ENCODE measurements at regions not wholly inside any gene's neighbourhood (a gene's known extent, or its start where the extent isn't known, plus 50 kb on each side); places are given as distances from the start of the nearest gene placed in this dataset.

DNA sequence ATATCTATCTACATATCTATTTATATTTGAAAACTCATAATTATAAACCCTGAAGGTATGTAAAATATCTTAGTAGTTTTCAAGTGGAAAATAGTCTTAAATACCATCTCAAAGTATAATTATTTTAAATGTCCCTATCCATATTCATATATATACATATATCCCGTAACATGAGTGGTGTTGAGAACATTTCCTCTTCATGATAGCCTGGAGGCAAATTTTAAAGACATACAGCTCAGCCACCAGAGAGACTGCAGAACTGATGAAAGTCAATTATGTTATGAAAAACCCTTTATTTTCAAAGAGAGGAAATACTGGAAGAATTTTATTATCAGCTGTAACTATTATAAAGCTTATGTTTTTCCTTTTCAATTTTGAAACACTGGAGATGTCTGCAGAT lies 1806.7 kb upstream of the PCDH7 start:
- no peak for DNase-seq

DNA sequence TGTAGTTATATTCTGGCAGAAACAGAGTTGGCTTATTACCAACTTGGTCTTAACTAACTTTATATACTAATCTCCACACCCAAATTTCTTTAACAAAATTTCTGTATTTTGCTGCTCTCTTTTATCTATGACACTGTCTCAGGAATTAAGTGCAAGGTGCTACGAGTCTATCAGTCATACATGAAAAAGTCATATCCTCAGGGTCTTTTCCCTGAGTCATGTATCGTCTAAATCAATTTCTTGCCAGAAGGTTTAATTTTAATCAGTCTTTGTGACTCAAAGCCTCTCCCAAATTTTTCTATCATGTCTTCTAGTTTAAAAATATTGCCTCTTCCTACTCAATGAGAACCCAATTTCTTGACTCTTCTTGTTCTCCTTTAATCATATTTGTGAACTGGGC lies 1803.6 kb upstream of the PCDH7 start:
- DNase-seq, result no peak

DNA sequence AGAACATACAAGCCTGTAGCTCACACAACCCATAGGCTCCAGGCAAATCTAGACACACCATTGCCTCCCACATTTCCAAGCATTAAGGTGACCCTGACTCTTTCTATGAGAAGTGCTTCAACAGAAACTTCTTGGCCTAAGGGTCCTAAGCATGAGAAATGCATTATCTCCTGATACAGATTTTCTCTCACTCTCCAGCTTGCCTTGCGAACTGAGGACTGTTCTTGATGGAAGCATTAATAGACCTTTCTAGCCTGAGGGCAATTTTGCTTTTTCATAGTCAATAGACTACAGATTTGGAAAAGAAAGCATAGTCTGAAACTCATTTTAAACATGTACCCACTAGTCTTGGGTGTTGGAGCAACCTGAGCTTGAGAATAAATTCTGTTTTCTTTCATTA lies 1801.3 kb upstream of the PCDH7 start:
- no peak for DNase-seq

DNA sequence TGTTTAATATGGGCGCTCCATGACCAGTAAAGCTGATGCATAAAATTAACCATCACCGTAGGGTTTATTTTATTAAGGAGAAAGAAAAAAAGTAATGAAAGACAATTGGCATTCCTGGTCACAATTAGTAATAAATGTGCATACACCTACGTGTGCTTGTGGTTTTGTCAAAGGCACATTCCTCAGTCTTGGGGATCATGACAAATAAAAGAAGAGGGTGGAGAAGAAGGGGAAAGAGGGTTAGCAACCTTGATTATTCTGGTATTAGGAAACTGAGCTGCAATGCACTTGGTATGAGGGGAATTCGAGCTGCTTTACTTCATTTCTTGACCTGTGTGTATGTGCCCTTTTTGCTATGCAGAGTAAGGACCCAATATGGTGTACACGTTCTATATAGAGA lies 1798.3 kb upstream of the PCDH7 start:
- no peak for DNase-seq

DNA sequence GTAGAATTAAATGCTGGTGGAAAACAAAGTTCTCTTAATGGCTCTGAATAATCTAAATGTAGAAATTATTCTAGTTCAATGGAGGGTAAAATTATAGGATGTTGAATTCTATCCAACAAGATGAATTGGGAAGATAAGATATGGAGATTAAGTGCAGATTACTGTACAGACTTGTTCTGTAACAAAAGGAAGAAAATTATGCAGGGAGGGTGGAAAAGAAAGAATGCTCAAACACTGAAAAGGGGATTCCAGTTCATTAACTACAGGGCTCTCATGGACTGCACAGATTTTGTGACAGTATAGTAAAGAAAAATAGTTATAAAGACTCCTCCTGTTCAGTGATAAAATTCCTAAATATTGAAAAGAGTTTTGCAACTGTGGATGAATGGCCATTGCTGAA lies 1794.0 kb upstream of the PCDH7 start:
- DNase-seq, result no peak

DNA sequence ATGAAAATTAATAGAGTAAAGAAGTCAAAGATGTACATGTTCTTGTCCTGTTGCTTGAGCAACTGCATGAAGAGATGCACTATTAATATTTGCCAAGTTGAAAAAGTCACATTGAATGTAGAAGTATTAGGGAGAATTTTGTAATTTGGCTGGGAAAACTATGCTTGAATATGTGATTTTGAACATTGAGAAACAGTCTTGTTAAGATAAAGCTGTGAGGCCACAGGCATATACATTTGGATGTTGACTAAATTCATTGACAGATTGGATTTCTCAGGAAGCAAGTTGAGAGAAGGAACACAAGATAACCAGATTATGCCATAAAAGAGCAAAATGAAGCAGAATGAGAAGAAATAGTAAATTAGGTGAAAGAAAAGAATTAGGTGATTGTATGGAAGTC lies 1777.5 kb upstream of the PCDH7 start:
- DNase-seq, result no peak

DNA sequence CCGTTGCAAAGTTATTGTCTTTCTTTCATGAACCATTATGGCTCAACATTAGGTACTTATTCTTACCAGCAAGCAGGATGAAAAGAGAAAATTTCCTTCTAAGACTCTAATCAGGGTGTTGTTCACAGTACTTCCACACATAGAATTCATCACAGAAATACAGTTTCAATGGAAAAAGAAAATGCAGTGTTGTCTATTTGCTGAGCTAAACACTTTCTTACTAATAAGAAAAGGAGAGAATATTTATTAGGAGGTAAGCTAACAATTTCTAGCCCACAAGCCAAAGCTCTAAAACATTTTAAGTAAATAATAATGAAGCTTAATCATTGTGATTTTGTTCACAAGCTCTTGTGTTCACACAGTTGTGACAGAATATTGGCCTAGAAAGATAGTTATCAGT lies 1772.8 kb upstream of the PCDH7 start:
- DNase-seq, result no peak

DNA sequence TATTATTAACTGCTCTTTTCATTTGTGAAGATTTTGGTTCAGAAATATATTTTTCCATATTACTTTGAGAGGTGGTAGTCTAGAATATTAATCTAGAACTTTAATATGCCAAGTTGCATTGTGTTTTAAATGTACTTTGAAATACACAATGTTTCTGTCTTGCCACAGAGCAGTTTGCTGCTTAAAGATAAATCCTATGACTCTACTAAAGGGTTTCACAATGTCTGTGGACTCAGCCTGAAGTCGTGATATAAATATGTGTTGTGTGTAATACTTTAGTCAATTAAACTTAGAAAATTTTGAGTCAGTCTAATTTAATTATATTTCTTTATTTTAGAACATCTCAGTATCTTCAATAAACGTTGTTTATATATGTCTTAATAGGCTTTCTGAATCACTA lies 1771.7 kb upstream of the PCDH7 start:
- DNase-seq, result no peak

DNA sequence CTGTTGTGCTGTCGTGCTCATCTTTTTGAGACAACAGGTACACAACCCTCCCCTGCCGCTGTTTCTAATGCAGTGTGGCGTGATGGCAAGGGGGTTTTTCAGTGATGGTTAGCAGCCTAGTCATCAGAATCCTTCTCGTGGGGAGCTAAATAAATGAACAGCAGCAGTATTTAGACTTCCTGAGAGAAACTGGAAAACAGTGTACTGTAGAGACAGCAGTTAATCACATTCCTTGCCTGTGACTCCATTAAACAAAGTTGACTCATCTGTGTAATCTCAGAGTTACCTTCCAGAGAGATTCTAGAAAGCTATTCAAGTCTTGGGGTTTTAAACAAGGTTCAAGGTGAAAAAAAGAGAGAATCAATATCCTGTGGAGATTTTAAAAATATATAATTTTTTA lies 1753.2 kb upstream of the PCDH7 start:
- DNase-seq, result no peak

DNA sequence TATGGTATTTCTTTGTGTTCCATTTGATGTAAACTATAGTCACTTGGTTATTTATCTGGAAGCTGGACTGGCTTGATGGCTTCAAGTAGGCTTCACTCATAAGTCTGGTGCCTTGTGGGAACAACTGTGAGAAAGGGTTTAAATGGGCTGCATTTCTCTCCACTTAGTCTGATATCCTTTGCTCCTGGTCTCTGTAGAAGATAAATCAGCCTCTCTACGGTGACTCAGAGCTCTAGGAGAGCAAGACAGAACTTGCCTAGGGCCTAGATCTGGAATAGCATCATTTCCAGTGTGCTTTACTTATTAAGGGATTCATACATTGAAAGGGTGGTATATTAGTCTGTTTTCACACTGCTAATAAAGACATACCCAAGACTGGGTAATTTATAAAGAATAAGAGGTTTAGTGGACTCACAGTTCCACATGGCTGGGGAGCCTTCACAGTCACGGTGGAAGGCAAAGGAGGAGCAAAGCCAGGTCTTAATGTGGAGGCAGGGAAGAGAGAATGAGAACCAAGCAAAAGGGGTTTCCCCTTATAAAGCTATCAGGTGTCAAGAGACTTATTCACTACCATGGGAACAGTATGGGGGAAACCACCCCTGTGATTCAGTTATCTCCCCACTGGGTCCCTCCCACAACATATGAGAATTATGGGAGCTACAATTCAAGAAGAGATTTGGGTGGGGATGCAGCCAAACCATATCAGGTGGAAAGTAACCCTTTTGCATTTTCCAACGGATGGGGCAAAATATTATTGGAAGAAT lies 1746.4 kb upstream of the PCDH7 start:
- DNase-seq, result no peak

DNA sequence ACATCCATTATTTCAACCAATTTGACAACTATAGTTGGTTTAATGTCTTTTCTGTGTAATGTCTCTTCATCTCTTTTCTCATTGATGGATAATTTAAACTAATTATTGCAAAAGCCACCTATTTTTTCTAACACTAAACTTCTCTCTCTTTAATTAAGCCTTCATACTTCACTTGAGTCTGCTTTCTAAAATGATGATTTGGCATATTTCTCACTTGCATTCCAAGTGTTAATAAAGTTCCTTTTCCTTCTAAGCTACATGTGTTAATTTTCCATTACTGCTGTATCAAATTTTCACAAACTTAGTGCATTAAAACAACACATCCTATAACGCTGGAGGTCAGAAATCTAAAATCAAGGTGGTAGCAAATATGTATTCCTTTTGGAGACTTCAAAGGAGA lies 1743.8 kb upstream of the PCDH7 start:
- no peak for DNase-seq

DNA sequence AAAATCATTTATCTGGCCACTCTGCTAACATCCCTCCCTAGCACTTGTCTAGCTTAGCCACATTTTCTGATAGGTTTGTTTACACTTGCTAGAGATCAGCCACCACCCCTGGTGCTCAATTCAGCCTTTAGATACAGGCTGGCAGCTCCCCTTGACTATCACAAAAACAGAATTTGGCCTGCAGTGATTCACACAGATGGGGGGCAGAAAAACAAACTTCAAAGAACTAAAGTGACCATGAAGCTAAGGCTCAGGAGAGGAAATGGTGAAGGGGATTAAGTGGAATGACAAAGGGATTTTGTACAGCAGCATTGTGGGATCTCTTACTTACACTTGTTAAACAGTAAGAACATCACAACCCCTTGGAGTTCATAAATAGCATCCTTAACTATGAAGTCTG lies 1718.0 kb upstream of the PCDH7 start:
- no peak for DNase-seq

DNA sequence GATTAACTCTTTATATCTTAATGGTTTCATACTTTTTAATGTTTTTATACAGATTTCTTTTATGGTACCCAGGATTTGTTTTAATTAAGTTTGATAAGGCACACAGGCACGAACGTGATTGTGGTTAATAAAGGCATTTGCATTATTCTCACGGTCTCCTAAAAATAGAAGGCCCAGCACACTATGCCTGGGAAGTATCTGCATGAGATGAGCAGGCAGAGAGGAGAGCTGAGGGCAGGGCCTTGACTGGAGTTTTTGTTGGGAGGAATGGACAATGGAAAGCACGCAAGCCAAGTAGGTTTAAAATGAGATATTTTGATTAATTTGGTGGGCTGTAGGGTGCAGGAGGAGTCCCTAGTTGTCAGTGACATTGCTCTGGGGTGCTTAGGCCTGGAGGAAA lies 1714.3 kb upstream of the PCDH7 start:
- DNase-seq, result no peak

DNA sequence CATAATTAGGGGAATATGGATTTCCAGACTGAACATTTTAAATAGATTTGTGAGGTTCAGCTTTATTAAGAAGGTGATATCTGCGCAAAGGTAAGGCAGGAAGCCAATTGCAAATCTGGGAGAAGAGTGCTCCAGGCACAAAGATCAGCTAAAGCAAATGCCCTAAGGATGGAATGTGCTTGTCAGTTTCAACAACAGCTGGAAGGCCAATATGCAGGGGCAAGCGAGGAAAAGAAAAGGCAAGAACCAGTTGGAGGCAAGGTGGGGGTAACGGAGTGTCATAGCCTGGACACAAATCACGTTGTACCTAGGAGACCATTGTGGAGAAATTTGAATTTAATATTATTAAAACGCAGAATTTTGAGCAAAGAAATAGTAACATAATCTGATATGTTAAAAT lies 1710.3 kb upstream of the PCDH7 start:
- DNase-seq, result no peak

DNA sequence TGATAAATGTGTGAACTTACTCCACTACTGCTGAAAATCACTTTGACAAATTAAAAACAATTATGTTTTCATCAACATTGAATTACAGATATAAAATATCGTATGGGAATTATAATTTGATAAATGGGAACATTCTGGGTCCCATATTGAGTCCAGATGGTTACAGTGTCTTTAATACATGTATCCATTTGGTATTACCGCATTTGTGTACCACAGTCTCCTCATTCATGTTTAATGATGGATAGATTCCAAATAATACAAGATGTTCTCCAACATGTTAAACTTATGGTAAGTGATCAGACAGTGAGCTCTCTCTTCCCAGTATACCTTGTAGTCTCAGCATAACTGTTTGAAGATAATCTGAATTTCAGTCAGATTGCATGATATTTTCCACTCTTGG lies 1706.8 kb upstream of the PCDH7 start:
- no peak for DNase-seq

DNA sequence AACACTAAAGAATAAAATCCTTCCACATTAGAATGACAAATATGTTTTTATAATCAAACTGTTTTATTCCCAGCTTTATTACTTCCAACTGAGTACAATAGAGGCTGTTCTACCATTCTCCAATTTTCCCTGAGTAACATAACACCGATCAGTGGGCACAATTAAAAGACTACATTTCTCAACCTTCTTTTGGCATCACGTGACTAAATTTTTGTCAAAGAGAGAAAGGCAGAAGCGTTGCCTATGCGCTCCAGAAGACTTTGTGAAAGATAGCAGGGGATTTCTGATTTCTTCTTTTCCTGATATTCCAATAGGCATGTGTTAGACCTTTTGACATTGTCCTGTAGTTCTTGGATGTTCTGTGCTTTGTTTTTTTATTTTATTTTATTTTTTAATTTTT lies 1705.6 kb upstream of the PCDH7 start:
- no peak for DNase-seq

DNA sequence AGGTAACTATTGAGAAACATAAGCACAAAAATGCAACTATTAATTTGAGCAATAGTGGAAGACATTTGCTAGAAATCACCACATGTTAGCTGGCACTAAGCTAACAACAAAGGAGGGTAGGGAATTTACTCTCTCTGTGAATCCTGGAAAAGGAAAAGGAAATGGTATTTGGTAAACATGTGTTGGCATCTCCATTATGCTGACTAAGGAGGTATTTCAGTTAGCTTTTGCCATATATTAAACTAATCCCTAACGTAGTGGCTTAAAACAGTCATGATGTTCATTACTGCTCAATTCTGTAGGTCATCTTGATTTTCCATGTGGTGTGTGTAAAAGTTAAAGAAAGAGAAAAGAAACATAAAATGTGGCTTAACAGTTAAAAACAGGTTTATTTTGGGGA lies 1686.5 kb upstream of the PCDH7 start:
- no peak for DNase-seq

DNA sequence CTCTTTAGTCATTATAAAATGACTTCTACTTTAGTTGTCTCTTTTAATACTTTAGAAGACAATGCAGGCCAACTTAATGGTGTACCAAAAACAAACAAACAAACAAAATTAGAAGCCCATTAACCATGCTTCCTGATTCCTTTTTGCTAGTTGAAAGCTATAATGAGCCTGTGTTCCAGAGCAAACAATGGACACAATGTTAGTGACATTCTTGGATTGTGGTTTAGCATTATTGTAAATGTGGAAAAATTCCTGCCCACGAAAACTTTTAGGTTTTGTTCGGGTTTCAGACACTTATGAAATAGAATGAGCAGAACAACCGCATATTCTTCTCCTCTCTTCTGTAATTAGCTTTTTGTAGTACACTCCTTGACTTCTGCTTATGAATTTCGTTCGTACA lies 1682.7 kb upstream of the PCDH7 start:
- DNase-seq, result no peak

DNA sequence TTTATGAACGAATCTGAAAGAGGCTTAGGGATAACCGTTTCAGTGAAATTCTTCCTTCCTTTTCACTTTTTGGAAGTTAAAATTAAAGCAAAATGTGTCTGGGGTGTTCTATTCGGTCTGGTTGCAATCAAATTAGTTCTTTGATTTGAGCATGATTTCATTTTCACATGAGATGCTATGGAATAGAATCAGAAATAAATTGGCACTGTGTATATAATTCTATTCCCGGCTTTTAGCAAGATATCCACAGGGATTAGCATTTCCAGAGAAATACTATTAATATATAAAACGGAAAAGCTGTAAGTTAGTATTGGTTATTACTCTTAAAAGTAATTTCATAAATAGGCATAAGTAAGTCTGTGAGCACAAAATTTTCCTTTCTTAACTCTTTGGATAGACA lies 1676.8 kb upstream of the PCDH7 start:
- no peak for DNase-seq

DNA sequence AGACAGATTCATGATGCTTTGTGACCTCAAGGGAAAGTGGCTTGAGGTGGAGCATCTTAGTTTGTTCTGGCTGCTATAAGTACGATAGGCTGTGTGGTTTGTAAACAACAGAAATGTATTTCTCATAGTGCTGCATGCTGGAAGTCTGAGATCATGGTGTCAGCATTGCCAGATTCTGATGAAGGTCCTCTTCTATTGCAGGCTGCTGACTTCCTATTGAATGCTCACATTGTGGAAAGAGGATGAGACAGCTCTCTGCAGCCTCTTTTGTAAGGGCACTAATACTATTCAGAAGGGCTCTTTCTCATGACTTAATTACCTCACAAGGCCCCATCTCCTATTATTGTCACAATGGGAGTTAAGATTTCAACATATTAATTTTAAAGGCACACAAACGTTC lies 1674.0 kb upstream of the PCDH7 start:
- DNase-seq, result peak; percentile 19

DNA sequence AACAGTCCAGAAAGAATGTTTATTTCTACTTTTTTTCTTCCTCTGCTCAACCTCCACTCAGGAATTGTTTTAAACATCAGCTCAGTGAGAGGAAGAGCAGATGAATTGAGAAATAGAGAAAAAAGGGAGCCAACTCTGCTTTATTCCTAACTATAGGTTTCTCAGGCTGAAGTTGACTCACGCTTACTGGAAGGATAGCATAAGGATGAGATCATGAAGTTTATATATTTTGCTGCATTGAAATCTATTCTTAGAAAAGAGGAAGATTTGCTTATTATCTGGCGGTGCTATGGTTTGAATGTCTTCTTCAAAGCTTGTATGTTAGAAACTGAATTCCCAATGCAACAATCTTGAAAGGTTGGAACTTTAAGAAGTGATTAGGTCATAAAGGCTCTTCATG lies 1673.4 kb upstream of the PCDH7 start:
- DNase-seq, result no peak

DNA sequence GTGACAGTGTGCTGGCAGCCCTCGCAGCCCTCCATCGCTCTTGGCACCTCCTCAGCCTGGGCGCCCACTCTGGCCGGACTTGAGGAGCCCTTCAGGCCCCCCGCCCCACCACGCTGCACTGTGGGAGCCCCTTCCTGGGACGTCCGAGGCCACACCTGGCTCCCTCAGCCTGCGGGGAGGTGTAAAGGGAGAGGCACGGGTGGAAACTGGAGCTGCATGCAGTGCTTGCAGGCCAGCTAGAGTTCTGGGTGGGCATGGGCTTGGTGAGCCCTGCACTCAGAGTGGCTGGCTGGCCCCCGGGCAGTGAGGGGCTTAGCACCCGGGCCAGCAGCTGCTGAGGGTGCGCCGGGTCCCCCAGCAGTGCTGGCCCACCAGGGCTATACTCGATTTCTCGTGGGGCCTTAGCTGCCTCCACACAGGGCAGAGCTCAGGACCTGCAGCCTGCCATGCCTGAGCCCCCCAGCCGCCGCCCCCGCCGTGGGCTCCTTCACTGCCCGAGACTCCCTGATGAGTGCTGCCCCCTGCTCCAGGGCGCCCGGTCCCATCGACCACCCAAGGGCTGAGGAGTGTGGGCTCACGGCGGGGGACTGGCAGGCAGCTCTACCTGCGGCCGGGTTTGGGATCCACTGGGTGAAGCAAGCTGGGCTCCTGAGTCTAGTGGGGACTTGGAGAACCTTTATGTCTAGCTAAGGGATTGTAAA lies 1672.7 kb upstream of the PCDH7 start:
- DNase-seq, result no peak

DNA sequence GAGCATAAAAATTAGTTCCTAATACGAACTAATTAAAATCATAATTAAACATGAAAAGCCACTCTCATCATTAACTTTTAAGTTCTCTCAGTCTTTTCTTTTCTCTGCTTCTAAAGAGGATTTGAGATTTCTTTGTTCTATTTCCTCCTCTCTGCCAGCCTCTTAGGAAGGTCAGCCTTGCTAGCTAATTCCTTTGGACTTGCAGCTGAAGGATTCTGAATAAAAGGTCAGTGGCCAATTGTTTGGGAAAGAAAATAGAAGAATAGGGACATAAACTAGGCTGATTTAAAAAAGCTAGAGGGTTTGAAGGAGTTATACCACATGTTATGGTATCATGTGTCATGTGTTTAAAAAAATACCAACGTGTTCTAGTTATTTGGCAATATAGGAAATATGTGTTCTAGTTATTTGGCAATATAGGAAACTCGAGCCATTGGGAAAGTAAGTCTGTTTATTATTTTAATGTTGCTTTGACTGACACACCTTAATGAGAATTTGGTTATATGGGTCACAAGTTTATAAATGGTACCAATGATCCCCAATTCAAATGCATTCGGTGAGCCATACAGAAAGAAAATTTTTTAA lies 1668.7 kb upstream of the PCDH7 start:
- DNase-seq, result no peak

DNA sequence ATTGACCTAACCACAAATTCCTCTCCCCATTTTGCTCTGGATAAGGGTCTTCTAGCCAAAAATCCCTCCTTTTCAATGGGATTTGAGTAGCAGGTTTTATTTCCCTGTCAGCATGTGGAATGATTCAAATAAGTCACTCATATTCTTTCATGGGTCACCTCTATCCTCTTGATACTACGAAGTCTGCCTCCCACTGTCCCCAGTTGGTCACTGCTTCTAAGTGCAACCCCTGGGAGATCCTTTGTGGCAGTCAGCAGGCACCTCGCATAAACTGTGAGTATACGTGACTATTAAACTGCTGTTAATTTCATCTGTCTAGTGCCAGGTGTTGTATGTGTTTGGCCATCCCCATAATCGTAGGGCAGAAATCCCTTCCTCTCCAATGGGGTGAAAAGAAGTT lies 1667.9 kb upstream of the PCDH7 start:
- no peak for DNase-seq

DNA sequence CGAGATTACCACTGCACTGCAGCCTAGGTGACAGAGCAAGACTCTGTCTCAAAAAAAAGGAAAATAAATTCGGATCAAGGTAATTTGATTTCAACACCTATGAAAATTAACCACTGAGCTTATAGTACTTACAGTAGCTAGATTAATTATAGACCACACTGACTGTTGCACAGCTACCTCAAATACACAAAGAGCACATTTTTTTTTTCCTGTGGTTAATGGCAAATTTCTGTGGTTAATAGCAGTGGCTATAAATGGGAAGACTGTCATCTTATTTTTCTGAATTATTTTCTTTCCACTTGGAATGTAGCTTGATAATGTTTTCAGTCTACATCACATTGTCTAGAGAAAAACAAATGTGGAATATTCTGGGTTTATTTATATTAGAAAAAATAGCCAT lies 1661.6 kb upstream of the PCDH7 start:
- DNase-seq, result no peak
